Osteoblast (primary cell): ENCODE measurements at regions not wholly inside any gene's neighbourhood (a gene's known extent, or its start where the extent isn't known, plus 50 kb on each side); places are given as distances from the start of the nearest gene placed in this dataset.

ENCODE experiments used
- DNase-seq: peaks from one replicate; pipeline ENCODE4 v3.0.0; 2011; ENCODE audit warnings: low spot score, mixed read lengths; ENCODE audit not compliant: insufficient read length; ENCODE audit errors: missing footprints
- H2AFZ ChIP-seq: 2 replicates; pipeline ENCODE4 v1.6.0; 2011; ENCODE audit warnings: mild to moderate bottlenecking, low read length
- H3K27ac ChIP-seq: 2 replicates; pipeline ENCODE4 v1.5.1; 2011; ENCODE audit warnings: mild to moderate bottlenecking, low read depth, low read length, moderate library complexity
- H3K27me3 ChIP-seq: 2 replicates; pipeline ENCODE4 v1.6.0; 2012; ENCODE audit warnings: mild to moderate bottlenecking, control low read depth, inconsistent platforms, low read length, moderate library complexity; ENCODE audit not compliant: insufficient read depth
- H3K36me3 ChIP-seq: 2 replicates; pipeline ENCODE4 v1.5.1; 2011; ENCODE audit warnings: mild to moderate bottlenecking, low read length, control low read depth, moderate library complexity; ENCODE audit not compliant: insufficient read depth
- H3K4me1 ChIP-seq: 2 replicates; pipeline ENCODE4 v1.5.1; 2011; ENCODE audit warnings: mild to moderate bottlenecking, low read length, control low read depth, moderate library complexity; ENCODE audit not compliant: insufficient read depth
- H3K4me2 ChIP-seq: 2 replicates; pipeline ENCODE4 v1.6.0; 2011; ENCODE audit warnings: mild to moderate bottlenecking, low read length; ENCODE audit not compliant: insufficient read depth
- H3K4me3 ChIP-seq: fragments of 200-600 bp; sonication (generic); 3 replicates; pipeline ENCODE4 v1.5.1; 2012; ENCODE audit warnings: mild to moderate bottlenecking, low read length, inconsistent platforms; ENCODE audit not compliant: insufficient read depth
- H3K79me2 ChIP-seq: 2 replicates; pipeline ENCODE4 v1.6.0; 2012; ENCODE audit warnings: mild to moderate bottlenecking, low read length, control low read depth, inconsistent platforms; ENCODE audit not compliant: insufficient read depth
- H3K9me3 ChIP-seq: 2 replicates; pipeline ENCODE4 v1.5.1; 2011; ENCODE audit warnings: low read depth, low read length, control low read depth
- H4K20me1 ChIP-seq: 2 replicates; pipeline ENCODE4 v1.6.0; 2012; ENCODE audit warnings: mild to moderate bottlenecking, low read length, control low read depth; ENCODE audit not compliant: insufficient read depth
- CTCF ChIP-seq: IDR thresholded peaks from 2 replicates; pipeline ENCODE4 v1.5.1; 2011; ENCODE audit warnings: mild to moderate bottlenecking, low read depth, low read length, moderate library complexity; ENCODE audit errors: extremely low read depth

GRCh38 chr15:69529961-69530633, 77.5 kb downstream of the RPLP1 start:
- H3K4me2 ChIP-seq, result no peak overlapping the region
- no peaks in the 10 kb centered on the region for H3K79me2 ChIP-seq
- peaks cover 2% of the 10 kb centered on the region for H3K4me1 ChIP-seq
- no peaks in the 10 kb centered on the region for H4K20me1 ChIP-seq
- peaks cover 3% of the 10 kb centered on the region for H3K9me3 ChIP-seq
- H3K4me3 ChIP-seq, result no peak overlapping the region
- H3K36me3 ChIP-seq, result no peaks in the 10 kb centered on the region
- peaks cover 22% of the 10 kb centered on the region for H3K27me3 ChIP-seq
- no peak overlapping the region for H3K27ac ChIP-seq
- no peak for DNase-seq
- H2AFZ ChIP-seq, result no peak overlapping the region
- no peak for TF ChIP-seq CTCF

GRCh38 chr15:69530991-69531664, 78.5 kb downstream of the RPLP1 start:
- H3K79me2 ChIP-seq, result no peaks in the 10 kb centered on the region
- no peak overlapping the region for H3K4me2 ChIP-seq
- H3K9me3 ChIP-seq, result peaks cover 3% of the 10 kb centered on the region
- H2AFZ ChIP-seq, result no peak overlapping the region
- H3K27ac ChIP-seq, result no peak overlapping the region
- H3K27me3 ChIP-seq, result peaks cover 22% of the 10 kb centered on the region
- no peaks in the 10 kb centered on the region for H3K36me3 ChIP-seq
- no peaks in the 10 kb centered on the region for H4K20me1 ChIP-seq
- peaks cover 8% of the 10 kb centered on the region for H3K4me1 ChIP-seq
- no peak for TF ChIP-seq CTCF
- no peak overlapping the region for H3K4me3 ChIP-seq
- no peak for DNase-seq

GRCh38 chr15:69531665-69532027, 79.0 kb downstream of the RPLP1 start:
- TF ChIP-seq CTCF, result no peak
- Histone ChIP-seq H3K4me1 (peaks cover 8% of the 10 kb centered on the region), H3K79me2 (no peaks in the 10 kb centered on the region), H3K27me3 (peaks cover 22% of the 10 kb centered on the region), H2AFZ (no peak overlapping the region), H3K4me3 (no peak overlapping the region), H3K27ac (no peak overlapping the region), H3K36me3 (no peaks in the 10 kb centered on the region), H3K9me3 (no peaks in the 10 kb centered on the region), H4K20me1 (no peaks in the 10 kb centered on the region), H3K4me2 (no peak overlapping the region)
- DNase-seq, result no peak

- Histone ChIP-seq H3K27me3 (peaks cover 22% of the 10 kb centered on the region), H3K4me2 (no peak overlapping the region), H3K4me1 (peaks cover 8% of the 10 kb centered on the region), H3K9me3 (no peaks in the 10 kb centered on the region), H3K79me2 (no peaks in the 10 kb centered on the region), H3K36me3 (no peaks in the 10 kb centered on the region), H4K20me1 (no peaks in the 10 kb centered on the region), H3K4me3 (no peak overlapping the region), H3K27ac (no peak overlapping the region), H2AFZ (no peak overlapping the region)
- TF ChIP-seq CTCF, result no peak
- DNase-seq, result no peak
These were observed 79.4 kb downstream of the RPLP1 start for GRCh38 chr15:69532066-69532465.
